AG04449 (cell line): ENCODE measurements at regions not wholly inside any gene's neighbourhood (a gene's known extent, or its start where the extent isn't known, plus 50 kb on each side); places are given as distances from the start of the nearest gene placed in this dataset.

Source experiments
- CTCF ChIA-PET: fragments of 350-600 bp; formaldehyde crosslinking; extraction: SDS; loops from one replicate; lab custom pipeline; 2021; ENCODE audit warnings: antibody characterized with exemption; lab: Yijun Ruan, JAX
- POLR2A ChIA-PET: fragments of 400-600, 350-600 bp; formaldehyde crosslinking; extraction: SDS; loops from one replicate; lab custom pipeline; 2020; ENCODE audit warnings: antibody characterized with exemption, inconsistent platforms; lab: Yijun Ruan, JAX
- DNase-seq: peaks from one replicate; pipeline ENCODE4 v3.0.0-alpha.2; 2010; ENCODE audit warnings: low read depth, low spot score
- H3K4me3 ChIP-seq: 2 replicates; pipeline ENCODE4 v1.5.1; 2011; ENCODE audit warnings: low read depth, mild to moderate bottlenecking, control low read depth, low read length
- TF ChIP-seq, protein P1 (sequence below): IDR thresholded peaks from one replicate; pipeline ENCODE4 v1.5.1; 2011; ENCODE audit warnings: mild to moderate bottlenecking, moderate library complexity, low read length, control low read depth, inconsistent platforms; ENCODE audit not compliant: insufficient read depth; ENCODE audit errors: missing control alignments

DNA sequence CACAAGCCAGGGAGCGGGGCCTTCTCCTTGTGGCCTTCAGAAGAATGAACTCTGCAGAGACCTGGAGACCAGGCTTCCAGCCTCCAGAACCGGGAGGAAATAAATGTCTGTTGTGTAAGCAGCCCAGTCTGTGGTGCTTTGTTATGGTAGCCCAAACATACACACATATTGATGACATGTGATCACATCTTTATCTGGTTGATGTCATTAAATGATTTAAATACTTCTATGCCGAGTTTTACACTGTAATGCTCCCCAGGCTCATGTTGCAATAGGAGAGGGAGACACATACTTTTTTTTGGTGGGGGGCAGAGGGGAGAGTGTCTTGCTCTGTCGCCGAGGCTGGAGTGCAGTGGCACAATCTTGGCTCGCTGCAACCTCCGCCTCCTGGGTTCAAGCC, 188.0 kb upstream of the IRS2 start:
- H3K4me3 ChIP-seq, result no peak overlapping the region
- TF ChIP-seq, protein P1, sequence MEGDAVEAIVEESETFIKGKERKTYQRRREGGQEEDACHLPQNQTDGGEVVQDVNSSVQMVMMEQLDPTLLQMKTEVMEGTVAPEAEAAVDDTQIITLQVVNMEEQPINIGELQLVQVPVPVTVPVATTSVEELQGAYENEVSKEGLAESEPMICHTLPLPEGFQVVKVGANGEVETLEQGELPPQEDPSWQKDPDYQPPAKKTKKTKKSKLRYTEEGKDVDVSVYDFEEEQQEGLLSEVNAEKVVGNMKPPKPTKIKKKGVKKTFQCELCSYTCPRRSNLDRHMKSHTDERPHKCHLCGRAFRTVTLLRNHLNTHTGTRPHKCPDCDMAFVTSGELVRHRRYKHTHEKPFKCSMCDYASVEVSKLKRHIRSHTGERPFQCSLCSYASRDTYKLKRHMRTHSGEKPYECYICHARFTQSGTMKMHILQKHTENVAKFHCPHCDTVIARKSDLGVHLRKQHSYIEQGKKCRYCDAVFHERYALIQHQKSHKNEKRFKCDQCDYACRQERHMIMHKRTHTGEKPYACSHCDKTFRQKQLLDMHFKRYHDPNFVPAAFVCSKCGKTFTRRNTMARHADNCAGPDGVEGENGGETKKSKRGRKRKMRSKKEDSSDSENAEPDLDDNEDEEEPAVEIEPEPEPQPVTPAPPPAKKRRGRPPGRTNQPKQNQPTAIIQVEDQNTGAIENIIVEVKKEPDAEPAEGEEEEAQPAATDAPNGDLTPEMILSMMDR, result no peak
- ChIA-PET CTCF (no interaction called here), POLR2A (no interaction called here)
- no peak for DNase-seq

DNA sequence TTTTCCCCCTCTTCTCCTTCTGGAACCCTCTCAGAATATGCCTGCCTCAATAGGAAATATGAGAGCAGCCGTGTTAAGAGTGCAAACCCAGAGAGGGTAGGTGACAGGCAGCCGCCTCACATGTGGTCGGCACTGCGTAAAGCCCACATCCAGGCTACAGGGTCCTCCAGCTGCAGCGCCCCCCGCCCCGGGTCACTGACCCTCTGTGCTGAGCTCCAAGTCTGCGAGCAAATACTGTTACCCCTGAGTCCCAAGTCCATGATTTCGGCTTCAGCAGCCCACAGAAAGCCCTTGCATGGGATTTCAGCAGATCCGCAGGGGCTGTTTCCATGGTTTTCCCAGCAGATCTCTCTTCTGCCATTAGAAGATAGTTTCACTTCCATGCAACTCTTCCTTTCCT, 186.9 kb upstream of the IRS2 start:
- ChIA-PET CTCF (no interaction called here), POLR2A (no interaction called here)
- H3K4me3 ChIP-seq, result no peak overlapping the region
- DNase-seq, result no peak
- TF ChIP-seq, protein P1, result no peak

DNA sequence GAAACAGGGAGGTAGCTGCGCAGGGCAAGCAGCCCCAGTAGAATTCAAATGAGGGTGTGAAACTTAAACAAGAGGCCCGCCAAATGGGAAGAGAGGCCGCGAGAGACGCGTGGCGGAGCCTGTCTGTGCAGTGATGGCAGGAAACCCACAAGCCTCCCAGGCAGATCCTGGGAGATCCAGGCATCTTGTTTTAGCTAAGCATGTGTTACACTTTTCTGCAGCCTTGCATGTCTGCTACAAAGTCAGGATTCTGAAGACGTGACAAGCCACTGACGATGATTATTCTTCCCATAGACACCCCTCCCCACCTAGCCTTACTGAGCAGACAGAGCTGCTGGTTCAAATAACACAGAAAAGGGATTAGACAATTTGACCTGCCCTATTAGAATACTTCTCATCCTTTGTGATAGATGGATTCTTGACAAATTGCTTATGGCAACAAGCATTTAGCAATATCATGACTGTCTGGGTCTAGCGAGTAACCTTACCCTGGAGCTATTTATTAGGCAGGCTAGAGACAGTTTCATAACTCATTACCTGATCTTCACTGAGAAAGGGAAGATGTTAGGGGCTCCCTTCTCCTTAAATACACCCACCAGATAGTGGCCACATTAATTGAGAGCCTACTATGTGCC, 185.2 kb upstream of the IRS2 start:
- ChIA-PET POLR2A (interaction anchor here (0.6 kb wide), 1 partner anchor 16 kb away, joined by 4 read pairs; no protein-coding TSS in a partner anchor), CTCF (interaction anchor here (1.1 kb wide), 1 partner anchor 144 kb away, joined by 5 read pairs; no protein-coding TSS in a partner anchor)
- TF ChIP-seq, protein P1, result no peak
- DNase-seq, result no peak
- H3K4me3 ChIP-seq, result no peak overlapping the region

DNA sequence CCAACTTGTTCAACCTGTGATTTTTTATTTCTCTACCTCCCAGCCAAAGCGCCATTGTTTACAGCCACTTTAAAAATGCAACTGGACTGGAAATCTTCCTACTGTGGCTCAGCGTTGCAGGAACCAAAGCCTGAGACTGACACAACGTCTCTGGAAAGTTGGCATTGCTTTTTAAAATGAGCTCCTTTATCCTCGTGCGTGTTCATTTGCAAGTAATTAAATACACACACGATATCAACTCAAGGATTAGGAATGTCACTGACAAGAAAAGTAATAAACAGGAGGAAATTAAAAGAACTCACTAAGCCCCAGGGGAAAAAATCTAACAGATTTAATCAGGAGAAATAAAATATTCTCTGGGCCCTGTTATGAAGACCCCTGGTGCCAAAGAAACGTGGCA, 184.6 kb upstream of the IRS2 start:
- CTCF ChIA-PET, result interaction anchor here (1.1 kb wide), 1 partner anchor 145 kb away, joined by 5 read pairs; no protein-coding TSS in a partner anchor
- H3K4me3 ChIP-seq, result no peak overlapping the region
- POLR2A ChIA-PET, result no interaction called here
- DNase-seq, result no peak
- TF ChIP-seq, protein P1, result no peak

DNA sequence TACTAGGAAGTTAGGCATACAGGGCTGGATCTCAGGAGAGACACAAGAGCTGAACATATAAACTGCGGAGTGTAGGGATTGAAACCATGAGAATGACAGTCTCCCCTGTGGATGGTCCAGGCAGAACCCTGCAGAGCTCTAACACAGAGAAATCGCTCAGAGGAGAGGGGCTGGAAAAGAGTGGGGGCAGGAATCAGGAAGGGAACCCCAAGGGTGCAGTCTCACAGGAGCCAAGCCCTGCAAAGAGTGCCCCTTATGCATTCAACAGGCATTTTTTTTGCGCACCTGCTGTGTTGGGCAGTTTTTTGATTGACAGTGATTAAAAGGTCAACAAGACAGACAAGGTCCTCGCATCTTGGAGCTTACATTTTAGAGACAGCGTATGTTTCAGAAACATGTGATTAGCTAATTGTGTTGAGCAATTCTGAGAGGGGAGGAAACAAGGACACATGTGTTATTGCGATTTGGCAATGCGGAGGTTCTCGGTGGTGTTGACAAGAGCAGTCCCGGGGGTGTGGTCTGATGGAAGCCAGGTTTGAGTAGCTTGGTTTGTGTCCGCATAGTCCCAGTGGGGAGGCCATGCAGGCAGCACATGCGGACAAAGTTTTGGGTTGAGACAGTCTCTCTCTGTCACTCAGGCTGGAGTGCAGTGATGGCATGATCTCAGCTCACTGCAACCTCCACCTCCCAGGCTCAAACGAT, 182.6 kb upstream of the IRS2 start:
- ChIA-PET CTCF (no interaction called here), POLR2A (no interaction called here)
- TF ChIP-seq, protein P1, result no peak
- H3K4me3 ChIP-seq, result no peak overlapping the region
- no peak for DNase-seq

DNA sequence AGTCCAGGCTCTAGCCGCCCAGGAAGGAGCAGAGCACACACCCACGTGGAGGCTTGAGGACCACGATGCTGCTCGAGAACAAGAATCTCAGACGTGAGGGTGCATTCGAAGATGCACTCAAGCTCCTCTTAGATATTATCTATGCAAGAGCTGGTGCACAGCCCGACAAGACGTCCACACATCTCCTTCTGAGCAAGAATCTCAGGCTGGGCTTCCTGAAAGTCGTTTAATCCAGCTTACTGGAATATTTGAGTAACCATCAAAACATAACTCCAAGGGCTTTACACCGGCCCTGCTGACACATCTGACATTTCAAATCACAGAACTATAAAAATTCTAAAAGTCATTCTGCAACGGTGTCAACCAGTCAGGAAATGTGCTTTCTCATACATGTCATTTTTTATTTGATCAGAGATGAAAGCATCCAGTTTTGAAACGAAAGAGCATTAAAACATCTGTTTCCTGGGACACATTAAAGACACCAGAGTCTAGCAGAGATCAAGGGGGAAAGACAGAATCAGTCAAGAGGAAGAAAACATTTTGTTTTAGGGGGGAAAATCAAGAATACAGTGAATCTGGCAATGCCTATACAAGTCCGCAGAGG, 177.7 kb upstream of the IRS2 start:
- DNase-seq, result no peak

More for the DNA sequence above, 177.7 kb upstream of the IRS2 start:
- H3K4me3 ChIP-seq, result no peak overlapping the region
- CTCF ChIA-PET, result no interaction called here
- POLR2A ChIA-PET, result no interaction called here
- TF ChIP-seq, protein P1, result no peak
